ENCODE measurements at regions not wholly inside any gene's neighbourhood (a gene's known extent, or its start where the extent isn't known, plus 50 kb on each side); places are given as distances from the start of the nearest gene placed in this dataset.

DNA sequence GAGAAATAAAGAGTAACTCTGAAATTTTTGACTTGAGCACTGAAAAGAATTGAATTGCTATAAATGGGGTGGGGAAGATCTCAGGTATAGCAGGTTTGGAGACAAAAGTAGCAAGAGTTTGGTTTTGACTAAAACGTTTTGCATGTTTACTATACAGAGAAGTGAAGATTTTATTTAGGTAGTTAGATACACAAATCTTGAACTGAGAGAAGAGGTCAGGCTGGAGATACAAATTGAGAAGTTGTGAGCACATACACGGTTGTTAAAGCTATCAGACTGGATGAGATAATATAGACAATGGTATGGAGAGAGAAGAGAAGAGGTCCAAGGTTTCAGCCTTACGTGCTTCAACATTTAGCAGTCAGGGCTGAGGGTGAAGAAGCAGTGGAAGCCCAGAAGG is 420.9 kb downstream of the FOXO1 start:
- no peaks in the 10 kb centered on the region for H3K4me1 ChIP-seq (ENCODE audit: insufficient read depth, low read length)
- ChIA-PET CTCF (no interaction called here), POLR2A (no interaction called here)
- no peaks in the 10 kb centered on the region for H3K36me3 ChIP-seq (ENCODE audit: insufficient read depth, low read length)
- DNase-seq (no peak), ATAC-seq (ENCODE audit: poor library complexity) (no peak)
- H3K4me1 Mint-ChIP-seq (ENCODE audit: low read depth), result peaks cover 5% of the 10 kb centered on the region
- no peaks in the 10 kb centered on the region for H3K36me3 Mint-ChIP-seq (ENCODE audit: low read depth)
- no peaks in the 10 kb centered on the region for H3K27me3 ChIP-seq (ENCODE audit: control insufficient read depth in 1 of 2, insufficient read depth in 2 of 2, low read length in 2 of 2)
- H3K9me3 ChIP-seq (ENCODE audit: control insufficient read depth in 1 of 2, insufficient read depth in 1 of 2, low read length in 2 of 2), result no peaks in the 10 kb centered on the region
- H3K4me3 Mint-ChIP-seq, result no peak overlapping the region
- intact Hi-C loops (cut with DNase I, micrococcal nuclease), result no loop called here
- H3K4me3 ChIP-seq (ENCODE audit: low read length), result no peak overlapping the region
- no peak overlapping the region for H3K27ac ChIP-seq (ENCODE audit: low read depth in 1 of 2, low read length in 2 of 2)
- TF ChIP-seq, protein P1, sequence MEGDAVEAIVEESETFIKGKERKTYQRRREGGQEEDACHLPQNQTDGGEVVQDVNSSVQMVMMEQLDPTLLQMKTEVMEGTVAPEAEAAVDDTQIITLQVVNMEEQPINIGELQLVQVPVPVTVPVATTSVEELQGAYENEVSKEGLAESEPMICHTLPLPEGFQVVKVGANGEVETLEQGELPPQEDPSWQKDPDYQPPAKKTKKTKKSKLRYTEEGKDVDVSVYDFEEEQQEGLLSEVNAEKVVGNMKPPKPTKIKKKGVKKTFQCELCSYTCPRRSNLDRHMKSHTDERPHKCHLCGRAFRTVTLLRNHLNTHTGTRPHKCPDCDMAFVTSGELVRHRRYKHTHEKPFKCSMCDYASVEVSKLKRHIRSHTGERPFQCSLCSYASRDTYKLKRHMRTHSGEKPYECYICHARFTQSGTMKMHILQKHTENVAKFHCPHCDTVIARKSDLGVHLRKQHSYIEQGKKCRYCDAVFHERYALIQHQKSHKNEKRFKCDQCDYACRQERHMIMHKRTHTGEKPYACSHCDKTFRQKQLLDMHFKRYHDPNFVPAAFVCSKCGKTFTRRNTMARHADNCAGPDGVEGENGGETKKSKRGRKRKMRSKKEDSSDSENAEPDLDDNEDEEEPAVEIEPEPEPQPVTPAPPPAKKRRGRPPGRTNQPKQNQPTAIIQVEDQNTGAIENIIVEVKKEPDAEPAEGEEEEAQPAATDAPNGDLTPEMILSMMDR (IDR thresholded peaks at IDR 0.05), result no peak
- no peak overlapping the region for H3K27ac Mint-ChIP-seq
- H3K9me3 Mint-ChIP-seq, result peaks cover 6% of the 10 kb centered on the region
- no peaks in the 10 kb centered on the region for H3K27me3 Mint-ChIP-seq

DNA sequence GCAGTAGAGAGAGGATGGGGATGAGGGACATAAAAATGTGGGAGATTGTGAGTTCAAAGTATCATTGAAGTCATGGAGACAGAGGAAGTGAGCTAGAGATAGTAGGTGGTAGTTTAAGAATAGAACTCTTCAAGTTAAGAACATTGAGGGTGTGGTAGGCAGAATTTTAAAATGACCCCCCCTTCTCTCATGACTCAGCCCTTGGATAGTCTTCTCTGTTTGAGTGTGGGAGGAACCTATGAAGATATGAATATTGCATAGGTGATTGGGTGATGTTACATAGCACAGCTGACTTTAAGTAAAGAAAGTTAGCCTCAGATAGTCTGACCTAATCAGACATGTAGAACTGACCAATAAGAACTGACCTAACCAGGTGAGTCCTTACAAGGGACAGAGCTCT is 418.6 kb downstream of the FOXO1 start:
- no peak overlapping the region for H3K27ac ChIP-seq (ENCODE audit: low read depth in 1 of 2, low read length in 2 of 2)
- Mint-ChIP-seq H3K4me3 (no peak overlapping the region), H3K27me3 (no peaks in the 10 kb centered on the region), H3K36me3 (ENCODE audit: low read depth) (no peaks in the 10 kb centered on the region), H3K4me1 (ENCODE audit: low read depth) (peaks cover 25% of the 10 kb centered on the region), H3K27ac (no peak overlapping the region), H3K9me3 (peaks cover 6% of the 10 kb centered on the region)
- DNase-seq (no peak), ATAC-seq (ENCODE audit: poor library complexity) (no peak)
- intact Hi-C loops (cut with DNase I, micrococcal nuclease), result no loop called here
- ChIA-PET CTCF (no interaction called here), POLR2A (no interaction called here)
- H3K9me3 ChIP-seq (ENCODE audit: control insufficient read depth in 1 of 2, insufficient read depth in 1 of 2, low read length in 2 of 2), result no peaks in the 10 kb centered on the region
- H3K4me3 ChIP-seq (ENCODE audit: low read length), result no peak overlapping the region
- no peaks in the 10 kb centered on the region for H3K36me3 ChIP-seq (ENCODE audit: insufficient read depth, low read length)
- TF ChIP-seq, protein P1 (IDR thresholded peaks at IDR 0.05), result no peak
- peaks cover 4% of the 10 kb centered on the region for H3K4me1 ChIP-seq (ENCODE audit: insufficient read depth, low read length)
- H3K27me3 ChIP-seq (ENCODE audit: control insufficient read depth in 1 of 2, insufficient read depth in 2 of 2, low read length in 2 of 2), result no peaks in the 10 kb centered on the region

DNA sequence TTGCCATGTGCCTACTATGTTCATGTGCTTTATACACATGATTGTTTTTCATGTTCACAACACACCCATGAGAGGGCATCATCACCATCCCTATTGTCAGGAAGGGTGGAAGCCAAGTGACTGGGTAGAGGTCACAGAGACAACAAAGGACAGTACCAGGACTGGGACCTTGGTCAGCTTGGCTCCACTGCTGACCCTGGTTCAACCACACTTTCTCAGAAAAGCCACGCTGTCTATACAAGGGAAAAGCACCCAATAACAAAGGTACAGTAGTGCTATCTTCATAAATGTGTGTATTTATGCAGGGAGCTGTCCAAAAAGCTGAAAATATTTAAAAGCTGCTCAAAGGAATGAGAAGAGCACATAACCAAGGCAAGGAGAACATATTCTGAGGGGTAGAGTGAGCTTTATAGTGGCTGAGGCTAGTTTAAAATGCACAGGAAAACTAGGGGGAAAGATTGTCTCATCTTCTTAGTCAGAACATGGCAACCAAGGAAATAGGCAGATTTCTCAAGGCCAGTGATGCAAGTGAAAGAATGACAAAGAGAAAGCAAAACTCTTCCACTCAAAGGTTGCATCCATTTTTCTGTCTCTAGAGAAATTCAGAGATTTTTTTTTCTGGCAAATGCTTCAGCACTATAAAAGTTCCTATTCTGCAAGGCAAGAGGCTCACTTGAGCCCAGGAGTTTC is 415.0 kb downstream of the FOXO1 start:
- Histone ChIP-seq H3K4me1 (ENCODE audit: insufficient read depth, low read length) (peaks cover 4% of the 10 kb centered on the region), H3K4me3 (ENCODE audit: low read length) (no peak overlapping the region), H3K27ac (ENCODE audit: low read depth in 1 of 2, low read length in 2 of 2) (no peak overlapping the region), H3K9me3 (ENCODE audit: control insufficient read depth in 1 of 2, insufficient read depth in 1 of 2, low read length in 2 of 2) (no peaks in the 10 kb centered on the region), H3K36me3 (ENCODE audit: insufficient read depth, low read length) (no peaks in the 10 kb centered on the region), H3K27me3 (ENCODE audit: control insufficient read depth in 1 of 2, insufficient read depth in 2 of 2, low read length in 2 of 2) (no peaks in the 10 kb centered on the region)
- H3K9me3 Mint-ChIP-seq, result peaks cover 6% of the 10 kb centered on the region
- no peak overlapping the region for H3K27ac Mint-ChIP-seq
- no peaks in the 10 kb centered on the region for H3K27me3 Mint-ChIP-seq
- DNase-seq, result peak in 2 of 14 experiments; percentile 9 to 15
- intact Hi-C loops (cut with DNase I, micrococcal nuclease), result loop anchor here in 1 of 2 experiments (5.0 kb wide), 1 partner anchor 731 kb away; no protein-coding TSS in a partner anchor
- no peak overlapping the region for H3K4me3 Mint-ChIP-seq
- TF ChIP-seq, protein P1 (IDR thresholded peaks at IDR 0.05), result no peak
- peak; percentile 24 for ATAC-seq (ENCODE audit: poor library complexity)
- CTCF ChIA-PET, result no interaction called here
- POLR2A ChIA-PET, result interaction anchor here (0.9 to 1.7 kb wide), 2 partner anchors 45 to 64 kb away, joined by 3 to 4 read pairs; no protein-coding TSS in a partner anchor
- peaks cover 37% of the 10 kb centered on the region for H3K4me1 Mint-ChIP-seq (ENCODE audit: low read depth)
- no peaks in the 10 kb centered on the region for H3K36me3 Mint-ChIP-seq (ENCODE audit: low read depth)
